AG04450 (cell line): ENCODE measurements at regions not wholly inside any gene's neighbourhood (a gene's known extent, or its start where the extent isn't known, plus 50 kb on each side); places are given as distances from the start of the nearest gene placed in this dataset.

Experiments
- CTCF ChIA-PET: fragments of 300-600, 350-600 bp; formaldehyde crosslinking; extraction: SDS; loops from one replicate; lab custom pipeline; 2022; ENCODE audit warnings: antibody characterized with exemption, inconsistent platforms; lab: Charles Lee
- POLR2A ChIA-PET: fragments of 350-600 bp; formaldehyde crosslinking; extraction: SDS; loops from one replicate; lab custom pipeline; 2021; ENCODE audit warnings: antibody characterized with exemption, inconsistent platforms; lab: Yijun Ruan, JAX
- DNase-seq: peaks from one replicate; pipeline ENCODE4 v3.0.0-alpha.2; 2011; ENCODE audit warnings: low read depth, low spot score
- H3K27ac ChIP-seq: one replicate; pipeline ENCODE4 v1.5.1; 2012; ENCODE audit warnings: low read depth, low read length, control low read depth
- H3K27me3 ChIP-seq: one replicate; pipeline ENCODE4 v1.6.0; 2012; ENCODE audit warnings: low read length; ENCODE audit not compliant: control insufficient read depth, insufficient read depth
- H3K4me3 ChIP-seq: 2 replicates; pipeline ENCODE4 v1.5.1; 2011; ENCODE audit warnings: mild to moderate bottlenecking, low read depth, low read length, control low read depth
- H3K9me3 ChIP-seq: 2 replicates; pipeline ENCODE4 v1.5.1; 2012; ENCODE audit warnings: low read length; ENCODE audit not compliant: control insufficient read depth, insufficient read depth
- CTCF ChIP-seq: IDR thresholded peaks from 2 replicates; pipeline ENCODE4 v1.5.1; 2011; ENCODE audit warnings: low read depth, low read length, control low read depth, inconsistent platforms

- ChIA-PET CTCF (no interaction called here), POLR2A (no interaction called here)
- no peaks in the 10 kb centered on the region for H3K9me3 ChIP-seq
- no peak for TF ChIP-seq CTCF
- no peaks in the 10 kb centered on the region for H3K27me3 ChIP-seq
- no peak overlapping the region for H3K27ac ChIP-seq
- DNase-seq = no peak
- H3K4me3 ChIP-seq = no peak overlapping the region
Observed at GRCh38 chr2:116319001-116319400, 1495.5 kb upstream of the DDX18 start.

GRCh38 chr2:116319935-116320334 is 1494.6 kb upstream of the DDX18 start:
- ChIA-PET POLR2A (no interaction called here), CTCF (no interaction called here)
- Histone ChIP-seq H3K27me3 (no peaks in the 10 kb centered on the region), H3K4me3 (no peak overlapping the region), H3K9me3 (no peaks in the 10 kb centered on the region), H3K27ac (no peak overlapping the region)
- no peak for TF ChIP-seq CTCF
- DNase-seq = no peak

DNA sequence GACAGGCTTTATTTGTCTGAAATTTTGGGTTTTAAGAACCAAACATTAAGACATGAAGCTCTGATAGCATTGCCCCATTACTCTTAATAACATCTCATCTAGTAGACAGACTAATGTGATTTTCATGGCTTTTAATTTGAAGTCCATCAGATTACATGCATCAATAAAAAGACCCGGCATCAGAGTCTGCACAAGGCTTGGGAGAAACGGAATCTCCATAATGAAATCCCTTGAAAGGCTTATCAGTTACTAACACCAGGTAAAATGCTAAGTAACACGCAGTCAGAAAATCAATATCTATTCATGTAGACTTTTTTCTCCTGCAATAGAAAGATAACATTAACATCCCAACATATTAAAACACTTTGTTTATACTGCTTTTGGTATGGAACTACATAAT is 1485.2 kb upstream of the DDX18 start:
- CTCF ChIA-PET = no interaction called here
- DNase-seq = no peak
- POLR2A ChIA-PET = no interaction called here
- no peak overlapping the region for H3K4me3 ChIP-seq
- TF ChIP-seq CTCF = no peak
- H3K27ac ChIP-seq = no peak overlapping the region
- no peaks in the 10 kb centered on the region for H3K27me3 ChIP-seq
- peaks cover 3% of the 10 kb centered on the region; the same call in 1 of the 2 replicates for H3K9me3 ChIP-seq

DNA sequence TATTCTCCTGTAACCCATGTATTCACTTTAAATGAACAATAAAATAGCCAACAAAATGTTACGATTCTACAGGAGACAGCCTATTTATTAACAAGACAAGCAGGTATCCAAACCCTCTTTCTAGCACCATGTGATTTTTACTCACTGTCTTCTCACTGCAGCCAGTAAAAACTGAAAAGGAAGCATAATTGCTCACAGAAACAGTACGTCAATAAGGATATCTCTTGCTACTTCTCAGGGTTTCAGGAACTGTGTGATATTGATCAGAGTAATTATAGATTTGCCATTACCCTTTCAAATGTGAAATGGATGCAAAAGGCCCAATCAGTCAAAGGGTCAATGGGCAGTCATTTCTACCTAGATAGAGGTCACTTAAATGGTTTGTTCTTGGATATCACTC is 1473.8 kb upstream of the DDX18 start:
- H3K27me3 ChIP-seq = no peaks in the 10 kb centered on the region
- no peak overlapping the region for H3K4me3 ChIP-seq
- DNase-seq = no peak
- H3K9me3 ChIP-seq = no peaks in the 10 kb centered on the region
- H3K27ac ChIP-seq = no peak overlapping the region
- CTCF ChIA-PET = no interaction called here
- no peak for TF ChIP-seq CTCF
- POLR2A ChIA-PET = no interaction called here

- ChIA-PET POLR2A (no interaction called here), CTCF (no interaction called here)
- no peaks in the 10 kb centered on the region for H3K27me3 ChIP-seq
- no peak overlapping the region for H3K4me3 ChIP-seq
- H3K27ac ChIP-seq = no peak overlapping the region
- no peaks in the 10 kb centered on the region for H3K9me3 ChIP-seq
- no peak for TF ChIP-seq CTCF
- DNase-seq = no peak
Observed at GRCh38 chr2:116366212-116366611, 1448.3 kb upstream of the DDX18 start.
